Ureter (tissue), 1 donor: ENCODE measurements at regions not wholly inside any gene's neighbourhood (a gene's known extent, or its start where the extent isn't known, plus 50 kb on each side); places are given as distances from the start of the nearest gene placed in this dataset.
"Not testable (repeated sequence)": the region's sequence is repeated elsewhere in the genome, so short reads cannot be mapped to it uniquely, and the experiment has no call there.

Source experiments
- DNase-seq: peaks from one replicate; pipeline ENCODE4 v3.0.0-alpha.2; 2020; ENCODE audit warnings: low spot score
- donor health status: DM: yes; HTN: yes; CAD: no.

DNA sequence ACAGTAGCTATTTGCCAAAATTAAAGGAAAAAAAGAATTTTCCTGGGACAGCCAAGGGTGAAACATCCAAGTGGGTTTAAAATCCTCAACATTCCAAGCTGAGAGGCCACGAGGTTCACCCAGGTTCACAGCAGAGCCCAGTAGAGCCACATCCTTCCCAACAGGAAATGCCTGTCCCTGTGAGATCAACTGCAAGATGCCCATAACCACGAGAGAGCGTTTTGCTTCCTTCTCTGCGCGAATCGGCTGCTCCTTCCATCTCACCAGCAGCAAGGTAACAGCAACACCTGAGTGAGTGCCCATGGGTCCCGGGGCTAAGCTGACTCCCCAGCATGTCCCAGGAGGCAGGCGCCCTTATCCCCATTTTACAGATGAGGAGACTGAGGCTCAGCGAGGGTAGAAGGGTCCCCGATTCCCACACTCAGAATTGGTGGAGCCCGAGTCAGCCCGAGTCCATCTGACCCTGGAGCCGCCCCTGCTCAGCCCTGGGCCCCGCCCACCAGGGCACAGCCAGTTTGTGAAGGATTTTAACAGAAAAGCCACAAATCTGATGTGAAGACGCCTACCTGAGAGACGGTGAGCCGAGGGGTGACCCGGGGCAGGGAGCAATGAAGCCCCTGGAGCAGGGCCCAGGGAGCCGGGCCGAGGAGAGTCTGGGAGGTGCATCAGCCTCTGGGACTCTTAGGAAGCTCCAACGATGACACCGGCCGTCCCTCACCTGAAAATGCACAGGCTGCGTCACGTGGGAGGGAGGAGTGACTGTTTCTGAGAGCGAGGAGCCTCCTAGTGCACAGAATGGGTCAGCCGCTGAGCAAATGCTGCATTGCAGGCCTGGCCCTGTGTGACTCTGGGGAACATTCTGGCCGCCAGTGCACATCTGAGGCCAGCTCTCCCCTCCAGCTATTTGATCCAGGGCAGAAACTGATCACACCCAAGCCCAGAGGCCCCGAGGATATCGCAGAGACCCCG, 236.9 kb upstream of the SFSWAP start:
- no peak for DNase-seq

DNA sequence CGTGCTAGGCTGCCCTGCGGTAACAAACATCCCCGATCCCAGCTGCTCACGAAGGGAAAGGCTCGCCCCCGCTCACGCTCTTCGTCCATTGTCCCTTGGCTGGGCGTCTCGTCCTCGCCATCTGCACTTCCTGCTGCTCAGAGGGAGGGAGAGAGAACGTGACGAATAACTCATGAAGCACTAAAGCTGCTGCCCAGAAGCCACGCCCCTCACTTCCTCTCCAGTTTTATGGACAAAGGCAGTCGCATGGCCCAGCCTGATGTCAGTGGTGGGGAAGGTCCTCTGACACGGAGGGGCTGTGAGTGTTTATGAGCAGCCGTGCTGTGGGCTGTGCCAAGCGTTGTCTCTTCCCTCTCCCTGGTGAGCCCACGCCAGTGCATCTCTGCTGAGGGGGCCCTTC, 235.9 kb upstream of the SFSWAP start:
- not testable (repeated sequence) for DNase-seq

DNA sequence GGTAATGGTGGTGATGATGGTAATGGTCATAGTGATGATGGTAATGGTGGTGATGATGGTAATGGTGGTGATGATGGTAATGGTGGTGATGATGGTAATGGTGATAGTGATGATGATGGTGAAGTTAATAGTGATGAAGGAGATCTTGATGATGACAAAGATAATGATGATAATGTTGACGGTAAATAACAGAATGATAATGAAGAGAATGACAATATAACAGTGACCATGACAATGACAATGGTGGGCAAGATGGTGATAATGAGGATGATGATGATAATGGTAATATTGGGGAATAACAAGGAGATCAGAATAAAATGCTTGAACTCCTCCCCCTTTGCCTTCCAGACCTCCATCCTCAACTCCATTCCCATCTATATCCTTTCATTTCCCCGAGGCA, 233.3 kb upstream of the SFSWAP start:
- DNase-seq, result no peak

DNA sequence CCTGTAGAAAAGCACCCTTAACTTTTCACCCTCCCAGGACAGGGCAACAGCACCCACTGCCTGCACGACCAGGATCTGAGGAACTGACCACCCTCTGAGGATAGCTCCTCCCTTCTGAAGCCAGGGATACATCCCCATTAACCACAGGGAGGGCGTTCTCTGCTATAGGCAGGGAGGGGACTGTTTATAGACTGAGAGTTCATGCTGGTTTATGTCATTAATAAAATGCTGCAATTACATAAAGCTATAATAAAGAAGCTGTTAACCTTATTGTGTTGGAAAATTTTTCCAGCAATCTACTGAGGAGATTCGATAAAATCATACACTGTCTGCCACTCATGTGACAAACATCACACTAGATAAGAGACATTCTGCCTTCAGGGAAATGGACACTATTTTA, 232.4 kb upstream of the SFSWAP start:
- no peak for DNase-seq

DNA sequence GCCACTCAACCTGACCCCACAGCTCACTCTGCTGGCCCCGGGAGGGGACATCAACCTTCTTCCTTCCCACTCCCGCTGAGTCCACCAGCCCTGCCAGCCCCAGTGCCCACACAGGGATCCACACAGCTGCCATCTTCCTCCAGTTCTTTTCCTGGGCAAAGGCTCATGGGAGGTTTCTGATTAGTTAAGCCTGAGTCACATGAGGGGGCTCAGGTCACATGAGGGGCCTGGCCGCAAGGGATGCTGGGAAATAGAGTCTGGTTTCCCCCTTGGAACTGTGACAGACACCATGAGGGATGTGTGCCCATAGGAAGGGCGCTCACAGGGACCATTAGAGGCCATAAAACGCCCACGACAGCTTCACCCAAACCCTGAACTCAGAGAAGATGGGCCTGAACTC, 228.7 kb upstream of the SFSWAP start:
- no peak for DNase-seq

DNA sequence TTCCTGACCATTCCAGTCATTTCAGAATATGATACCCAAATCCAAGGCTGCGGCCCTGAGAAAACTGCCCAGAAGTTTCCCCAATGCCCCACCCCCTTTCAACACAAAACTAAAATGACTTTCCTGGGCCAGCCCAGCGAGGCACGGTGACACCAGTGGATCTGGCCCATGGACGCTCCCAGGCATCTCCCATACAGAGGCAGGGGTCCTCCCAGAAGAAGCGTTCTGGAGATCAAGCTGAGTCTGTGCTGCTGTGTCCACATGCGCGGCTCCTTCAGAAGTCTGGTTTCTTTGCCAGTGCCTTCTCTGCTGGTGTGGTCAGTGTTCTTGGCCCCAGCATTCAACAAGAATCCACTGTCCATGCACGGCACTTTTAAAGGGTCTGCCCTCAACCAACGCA, 228.2 kb upstream of the SFSWAP start:
- DNase-seq, result no peak

GRCh38 chr12:131486451-131487230, 224.2 kb upstream of the SFSWAP start:
- DNase-seq, result no peak

- no peak for DNase-seq
Measured at GRCh38 chr12:131487388-131488124, 223.3 kb upstream of the SFSWAP start.

GRCh38 chr12:131489718-131490117, 221.2 kb upstream of the SFSWAP start:
- DNase-seq, result no peak

- no peak for DNase-seq
Measured at GRCh38 chr12:131491155-131491554, 219.7 kb upstream of the SFSWAP start.

DNA sequence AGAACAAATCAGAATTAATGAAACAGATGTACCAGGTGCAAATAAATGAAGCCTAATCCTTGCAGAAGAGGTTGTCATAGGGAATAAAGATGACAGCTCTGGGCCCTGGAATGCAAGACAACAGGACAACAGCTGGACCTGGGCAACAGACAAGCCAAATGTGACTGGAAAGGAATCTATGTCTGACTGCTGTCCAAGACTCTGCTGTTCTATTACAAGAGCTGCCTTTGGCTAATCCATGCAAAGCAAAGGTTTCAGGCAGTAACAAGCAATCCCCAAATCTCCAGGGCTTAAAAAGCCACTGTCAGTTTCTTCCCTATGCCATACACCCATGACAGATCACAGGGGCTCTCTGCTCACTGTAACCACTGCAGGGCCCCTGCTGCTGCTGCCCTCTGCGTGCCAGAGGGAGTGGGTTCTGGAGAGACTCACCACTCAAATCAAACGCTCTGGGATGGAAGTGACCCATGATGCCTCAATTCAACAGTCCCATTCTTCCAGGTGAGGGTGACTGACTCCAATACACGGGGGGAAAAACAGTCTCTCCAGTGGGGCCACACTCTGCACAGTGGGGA, 218.9 kb upstream of the SFSWAP start:
- DNase-seq, result no peak

- DNase-seq, result no peak
Measured at GRCh38 chr12:131493068-131493826, 217.6 kb upstream of the SFSWAP start.

- no peak for DNase-seq
Measured at GRCh38 chr12:131494216-131494615, 216.7 kb upstream of the SFSWAP start.

DNA sequence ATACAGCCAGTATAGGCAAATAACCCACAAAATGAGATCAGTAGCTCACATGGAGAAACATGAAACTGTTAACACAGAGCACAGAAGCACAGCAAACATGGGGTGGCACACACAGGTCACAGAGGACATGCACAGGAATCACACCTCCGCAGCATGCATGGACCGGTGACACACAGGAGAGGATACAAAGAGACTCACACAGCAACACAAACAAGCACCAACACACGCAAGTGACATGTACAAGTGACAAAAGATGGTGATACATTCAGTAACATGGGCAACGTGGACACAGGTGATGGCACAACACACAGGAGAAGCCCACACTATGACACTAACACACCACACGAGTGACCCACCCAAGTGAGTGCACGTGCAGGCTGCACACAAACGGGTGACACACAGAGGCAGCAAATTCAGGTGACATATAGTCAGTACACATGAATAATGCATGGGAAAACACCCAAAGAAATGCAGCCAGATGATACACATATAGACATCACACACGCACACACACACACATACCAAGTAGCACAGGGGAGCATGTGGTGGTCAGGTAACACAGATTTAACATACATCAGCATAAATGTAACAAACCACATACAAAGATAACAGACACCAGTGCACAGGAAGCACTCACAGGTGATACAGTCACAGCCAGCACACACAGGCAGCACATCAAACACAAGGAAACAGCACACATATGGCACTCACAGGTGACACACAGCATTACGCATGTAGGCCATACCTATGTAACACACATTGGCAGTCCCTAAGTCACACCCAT, 216.0 kb upstream of the SFSWAP start:
- DNase-seq, result no peak

- DNase-seq, result no peak
Measured at GRCh38 chr12:131497966-131498365, 212.9 kb upstream of the SFSWAP start.

DNA sequence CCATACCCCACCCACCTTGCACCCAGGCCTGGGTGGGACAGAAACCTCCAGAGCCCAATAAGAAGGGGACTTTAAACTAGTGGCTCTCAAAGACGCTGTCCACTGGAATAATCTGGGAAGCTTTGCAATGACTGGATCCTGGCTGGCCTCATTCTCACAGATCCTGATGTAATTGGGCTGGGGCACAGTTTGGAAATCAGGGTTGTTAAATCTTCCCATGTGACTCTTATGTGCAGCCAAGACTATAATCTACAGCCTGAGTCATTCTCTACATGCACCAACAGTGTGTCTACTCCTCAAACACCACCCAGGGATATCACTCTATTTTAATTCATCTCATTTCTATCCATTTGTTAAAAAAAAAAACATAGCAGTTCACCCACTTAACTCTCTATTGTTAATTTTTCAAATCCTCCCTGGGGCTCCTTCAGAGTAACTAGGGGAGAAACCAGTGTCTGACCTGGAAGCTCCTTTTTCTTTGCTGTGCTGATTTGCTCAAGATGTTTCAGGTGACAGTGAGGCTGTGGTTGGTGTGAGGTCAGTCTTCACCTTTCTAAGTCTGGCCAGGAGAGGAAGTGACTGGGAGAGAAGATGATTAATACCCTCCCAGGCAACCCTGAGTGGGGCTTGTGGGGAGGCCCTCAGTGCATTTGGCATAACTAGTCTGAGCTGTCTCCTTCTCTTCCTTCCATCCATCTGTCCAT, 211.6 kb upstream of the SFSWAP start:
- no peak for DNase-seq

DNA sequence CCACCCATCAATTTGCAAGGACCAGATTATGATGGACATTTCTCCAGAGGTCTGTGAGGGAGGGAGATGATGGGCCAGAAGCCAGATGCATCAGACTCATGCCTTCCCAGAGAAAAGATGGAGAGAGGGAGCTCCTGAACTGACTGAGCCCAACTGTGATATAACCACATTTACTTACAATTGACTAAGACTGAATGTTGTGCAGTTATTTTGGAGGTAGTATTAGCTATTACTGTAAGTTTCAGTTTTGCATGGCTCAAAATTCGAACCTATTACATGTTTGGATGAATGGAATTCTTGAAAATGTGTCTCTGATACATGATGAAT, 211.1 kb upstream of the SFSWAP start:
- no peak for DNase-seq

DNA sequence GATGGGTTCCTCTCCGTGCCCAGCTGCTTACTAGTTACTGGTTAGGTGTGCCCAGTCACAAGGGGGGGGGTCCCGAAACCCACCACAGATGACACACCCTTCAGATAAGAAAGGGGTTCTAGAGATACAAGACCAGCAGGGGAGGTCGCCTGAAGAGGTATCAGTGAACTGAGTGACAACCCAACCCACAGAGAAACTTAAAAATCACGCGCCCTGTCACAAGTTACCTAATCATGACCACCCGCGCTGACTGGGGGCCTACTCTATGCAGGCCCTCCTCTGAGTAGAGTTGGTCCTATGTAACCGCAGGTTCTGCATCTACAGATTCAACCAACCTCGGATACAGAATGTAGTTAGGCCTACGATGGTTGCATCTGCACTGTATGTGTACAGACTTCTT, 210.3 kb upstream of the SFSWAP start:
- no peak for DNase-seq

GRCh38 chr12:131505561-131505960, 205.3 kb upstream of the SFSWAP start:
- DNase-seq, result no peak

GRCh38 chr12:131506426-131506825, 204.5 kb upstream of the SFSWAP start:
- DNase-seq, result no peak
